ENCODE measurements at regions not wholly inside any gene's neighbourhood (a gene's known extent, or its start where the extent isn't known, plus 50 kb on each side); places are given as distances from the start of the nearest gene placed in this dataset.
A peak's percentile ranks its signal among the peaks of the same experiment; 100 is the strongest.
"Not testable (repeated sequence)": the region's sequence is repeated elsewhere in the genome, so short reads cannot be mapped to it uniquely, and the experiment has no call there.

DNA sequence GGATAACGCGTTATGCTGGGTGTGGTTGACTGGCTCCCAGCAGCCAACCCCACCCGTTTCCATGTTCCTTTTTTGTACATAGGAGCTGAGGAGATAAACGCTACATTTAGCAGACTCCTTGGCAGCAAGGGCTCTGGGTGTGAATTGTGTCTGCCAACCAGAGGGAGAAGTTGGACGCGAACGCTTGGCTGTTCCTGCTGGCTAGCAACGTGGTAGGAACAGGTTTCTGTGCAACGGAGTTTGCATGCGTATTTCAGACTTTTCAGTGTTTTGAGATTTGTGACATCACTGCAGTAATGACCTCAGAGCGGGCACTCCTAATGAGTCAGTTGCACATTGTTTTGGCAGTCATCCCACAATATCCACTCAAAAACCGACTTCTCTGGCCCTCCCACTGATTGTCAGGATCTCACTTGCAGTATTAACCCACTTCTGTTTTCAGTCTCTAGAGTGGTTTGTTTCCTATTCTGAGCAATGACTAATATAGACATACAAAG, 98.7 kb upstream of the RGS1 start:
- DNase-seq (ENCODE audit: low read depth): no peak

DNA sequence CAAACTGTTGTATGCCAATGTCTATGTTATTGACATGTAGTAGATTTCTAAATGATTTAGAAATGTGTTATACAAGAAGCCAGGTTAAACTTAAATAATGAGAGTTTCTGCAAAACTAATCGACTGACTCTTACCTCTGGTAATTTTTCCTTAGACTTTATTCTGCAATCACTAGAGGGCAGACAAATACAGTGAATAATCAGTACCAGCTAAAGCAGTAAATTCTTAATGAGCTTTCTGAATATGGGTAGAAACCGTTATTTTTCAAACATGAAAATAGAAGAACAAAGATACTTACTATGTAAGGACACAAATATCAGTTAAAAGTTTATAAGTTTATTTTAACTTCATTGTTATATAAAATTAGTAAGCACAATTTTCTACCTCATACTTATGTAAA, 97.9 kb upstream of the RGS1 start:
- DNase-seq (ENCODE audit: low read depth): no peak

DNA sequence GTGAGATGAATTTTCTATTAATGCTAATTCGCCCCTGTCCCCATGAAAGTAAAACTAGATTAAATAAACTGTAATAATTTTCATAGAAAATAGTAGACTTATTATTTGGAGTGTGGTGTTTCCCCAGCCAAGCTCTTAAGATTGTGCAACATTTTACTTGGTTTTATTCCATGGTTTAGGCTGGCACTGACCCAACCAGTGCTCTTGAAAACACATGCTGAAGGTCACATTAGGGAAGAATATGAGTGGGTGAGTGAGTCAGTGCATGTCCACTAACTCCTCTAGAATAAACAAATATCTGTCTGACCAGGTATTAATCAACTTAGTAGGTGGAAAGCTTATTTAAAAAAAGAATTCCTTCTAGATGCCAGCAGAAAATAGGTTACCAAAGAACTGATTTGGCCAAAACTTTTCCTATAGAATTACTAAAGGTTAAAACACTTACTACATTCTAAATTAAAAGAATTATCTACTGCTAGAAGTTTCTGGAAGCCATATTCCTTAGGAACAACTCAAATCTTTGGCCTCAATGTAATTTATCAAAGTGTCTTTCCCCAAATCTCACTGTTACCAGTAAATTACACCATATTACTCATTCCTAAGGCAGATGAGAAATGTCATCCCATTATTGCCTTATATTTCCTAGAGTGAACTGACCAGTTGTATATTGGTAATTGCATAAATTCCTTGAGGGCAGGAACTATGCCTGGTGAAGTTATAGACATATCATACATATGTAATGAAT, 89.7 kb upstream of the RGS1 start:
- DNase-seq (ENCODE audit: low read depth): no peak

DNA sequence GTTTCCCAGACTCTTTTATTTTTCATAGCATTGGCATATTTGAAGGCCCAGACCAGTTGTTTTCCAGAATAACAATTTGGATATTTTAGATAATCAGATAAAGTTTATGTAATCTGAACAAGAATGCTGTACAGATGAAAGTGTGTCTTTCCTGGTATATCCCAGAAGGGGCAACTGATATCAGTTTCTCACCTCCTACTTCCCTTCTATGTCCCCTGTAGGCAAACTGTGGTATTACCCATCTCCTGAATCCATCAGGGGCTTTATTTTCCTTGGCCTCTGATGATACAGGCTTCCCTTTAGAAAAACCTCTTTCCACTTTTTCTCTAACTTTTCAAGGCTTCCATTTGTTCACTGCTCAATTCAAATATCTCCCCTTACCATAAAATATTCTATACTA, 87.5 kb upstream of the RGS1 start:
- no peak for DNase-seq (ENCODE audit: low read depth)

DNA sequence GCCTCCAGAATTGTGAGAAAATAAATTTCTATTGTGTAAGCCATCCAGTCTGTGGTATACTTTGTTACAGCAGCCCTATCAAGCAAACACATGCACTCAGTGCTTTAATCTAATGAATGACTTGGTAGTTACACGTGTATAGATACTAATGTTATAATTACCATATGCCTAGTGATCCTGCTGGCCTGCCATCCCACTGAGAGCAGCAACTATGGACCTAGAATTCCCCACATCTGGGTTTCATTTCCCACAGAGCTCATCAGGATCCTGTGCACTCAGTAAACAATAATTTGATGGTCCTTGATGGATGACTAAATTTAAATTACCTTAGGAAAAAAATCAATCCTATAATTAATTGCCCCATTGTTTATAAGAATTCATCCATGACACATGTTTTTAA, 86.5 kb upstream of the RGS1 start:
- no peak for DNase-seq (ENCODE audit: low read depth)

DNA sequence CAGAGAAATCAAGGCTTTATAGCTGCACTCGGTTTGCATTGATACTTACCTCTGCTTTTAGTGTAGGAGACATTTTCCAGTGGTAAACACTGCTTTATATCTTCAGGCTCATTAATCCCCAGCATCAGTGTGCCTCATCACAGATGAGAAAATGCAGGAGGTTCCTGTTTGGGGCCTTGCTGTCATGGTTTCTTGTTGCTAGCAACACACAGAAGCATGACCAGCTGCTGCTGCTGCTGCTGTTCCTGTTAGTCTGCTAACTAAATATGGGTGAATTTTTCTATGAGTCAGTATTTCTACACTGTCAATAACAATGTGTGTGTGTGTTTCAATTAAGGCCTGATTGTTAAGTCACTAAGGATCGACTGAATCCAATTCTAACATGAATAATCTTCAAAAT, 85.8 kb upstream of the RGS1 start:
- peak; percentile 72 for DNase-seq (ENCODE audit: low read depth)

DNA sequence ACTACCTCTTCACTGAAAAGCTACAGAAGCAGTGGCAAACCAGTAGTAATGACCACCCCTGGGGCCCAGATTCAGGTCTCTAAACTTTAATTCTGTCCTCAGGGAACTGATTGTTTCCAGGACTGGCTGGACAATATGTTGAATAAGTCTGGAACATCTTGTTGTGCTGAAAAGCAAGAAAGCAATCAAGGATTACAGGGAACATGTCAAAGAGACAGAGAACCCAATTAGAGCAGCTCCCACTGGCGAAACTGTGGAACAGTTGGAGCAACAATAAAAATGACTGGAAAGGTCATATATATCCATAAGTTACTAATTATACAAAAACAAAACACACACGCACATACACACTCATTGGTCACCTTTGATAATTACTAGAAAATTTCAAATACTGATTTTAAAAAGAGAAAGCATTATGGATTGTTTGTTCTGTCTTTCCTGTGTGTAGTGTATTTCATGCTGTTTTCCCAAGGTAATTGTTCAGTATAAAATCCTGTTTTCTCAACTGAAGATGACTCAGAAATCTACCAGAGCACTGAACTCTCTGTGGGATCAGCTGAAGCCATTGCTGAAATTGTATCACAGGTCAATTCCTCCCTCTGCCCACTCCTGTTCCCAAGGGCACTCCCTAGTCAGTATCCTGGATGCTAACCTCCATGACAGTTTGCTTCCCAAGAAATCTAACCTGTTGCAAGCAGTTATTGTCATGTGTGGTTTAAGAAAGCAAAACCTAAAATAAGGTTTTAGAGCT, 83.6 kb upstream of the RGS1 start:
- DNase-seq (ENCODE audit: low read depth): no peak

DNA sequence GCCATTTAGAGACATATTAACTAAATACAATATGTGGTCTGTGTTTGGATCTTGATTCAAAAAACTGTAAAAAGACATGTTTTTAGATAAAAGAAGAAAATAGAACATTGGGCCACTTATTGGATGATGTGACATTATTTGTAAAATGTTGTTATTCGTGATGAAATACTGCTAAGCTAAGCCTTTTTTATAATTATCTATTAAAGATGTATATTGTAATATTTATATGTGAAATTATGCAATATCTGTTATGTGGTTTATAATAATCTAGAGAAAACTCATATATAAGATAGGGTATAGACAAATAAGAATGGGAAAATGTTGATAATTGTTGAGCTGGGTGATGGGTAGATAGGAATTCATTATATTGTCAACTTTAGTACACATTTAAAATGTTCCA, 82.0 kb upstream of the RGS1 start:
- DNase-seq (ENCODE audit: low read depth): no peak

DNA sequence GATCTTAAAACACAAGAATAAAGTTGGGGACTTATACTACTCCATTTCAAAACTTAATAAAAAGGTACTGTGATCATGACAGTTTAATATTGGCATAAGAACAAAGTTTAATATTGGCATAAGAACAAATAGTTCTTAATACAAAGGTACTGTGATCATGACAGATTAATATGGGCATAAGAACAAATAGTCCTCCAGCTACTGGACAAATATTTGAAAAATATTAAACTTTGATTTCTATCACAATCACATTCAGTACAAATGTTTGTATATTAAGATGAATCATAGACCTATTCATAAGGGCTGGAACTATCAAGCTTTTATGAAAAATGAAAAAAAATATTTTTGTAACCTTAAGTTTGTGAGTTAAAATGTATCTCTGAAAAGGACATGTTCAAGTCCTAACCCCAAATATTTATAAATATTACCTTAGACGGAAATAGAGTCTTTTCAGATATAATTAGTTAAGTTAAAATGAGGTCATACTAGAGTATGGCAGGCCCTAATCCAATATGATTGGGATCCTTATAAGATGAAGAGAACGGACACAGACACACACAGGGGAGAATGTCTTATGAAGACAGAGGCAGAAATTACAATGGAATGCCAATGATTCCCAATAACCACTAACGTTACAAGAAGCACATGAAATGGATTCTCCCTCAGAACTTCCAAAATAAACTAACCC, 79.1 kb upstream of the RGS1 start:
- no peak for DNase-seq (ENCODE audit: low read depth)

DNA sequence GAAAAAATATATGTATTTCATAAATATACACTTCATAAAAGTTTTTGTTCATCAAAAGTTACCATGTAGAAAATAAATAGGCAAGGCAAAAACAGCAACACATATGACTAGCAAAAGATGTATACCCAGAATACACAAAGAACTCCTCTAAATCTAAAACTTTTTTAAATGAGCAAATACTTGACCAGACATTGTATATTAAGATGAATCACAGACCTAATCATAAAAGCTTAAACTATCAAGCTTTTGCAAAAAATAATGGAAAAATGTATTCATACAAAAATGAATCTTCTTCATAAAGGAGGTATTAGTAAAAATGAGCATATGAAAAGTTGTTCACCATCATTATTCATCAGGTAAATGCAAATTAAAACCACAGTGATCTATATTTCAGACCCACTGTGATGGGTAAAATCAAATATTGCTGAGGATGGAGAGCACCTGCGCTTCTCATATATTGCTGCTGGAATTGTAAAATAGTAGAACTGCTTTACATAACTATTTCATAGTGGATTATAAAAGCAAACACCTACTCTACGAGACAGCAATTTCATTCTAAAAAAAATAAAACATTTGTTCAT, 78.3 kb upstream of the RGS1 start:
- DNase-seq (ENCODE audit: low read depth): no peak

DNA sequence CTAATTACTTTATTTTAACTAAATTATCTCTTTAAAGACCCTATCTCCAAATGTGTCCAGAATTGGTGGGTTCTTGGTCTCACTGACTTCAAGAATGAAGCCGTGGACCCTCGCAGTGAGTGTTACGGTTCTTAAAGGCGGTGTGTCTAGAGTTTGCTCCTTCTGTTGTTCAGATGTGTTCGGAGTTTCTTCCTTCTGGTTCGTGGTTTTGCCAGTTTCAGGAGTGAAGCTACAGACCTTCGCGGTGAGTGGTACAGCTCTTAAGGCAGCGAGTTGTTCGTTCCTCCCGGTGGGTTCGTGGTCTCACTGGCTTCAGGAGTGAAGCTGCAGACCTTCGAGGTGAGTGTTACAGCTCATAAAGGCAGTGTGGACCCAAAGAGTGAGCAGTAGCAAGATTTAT, 77.5 kb upstream of the RGS1 start:
- not testable (repeated sequence) for DNase-seq (ENCODE audit: low read depth)

DNA sequence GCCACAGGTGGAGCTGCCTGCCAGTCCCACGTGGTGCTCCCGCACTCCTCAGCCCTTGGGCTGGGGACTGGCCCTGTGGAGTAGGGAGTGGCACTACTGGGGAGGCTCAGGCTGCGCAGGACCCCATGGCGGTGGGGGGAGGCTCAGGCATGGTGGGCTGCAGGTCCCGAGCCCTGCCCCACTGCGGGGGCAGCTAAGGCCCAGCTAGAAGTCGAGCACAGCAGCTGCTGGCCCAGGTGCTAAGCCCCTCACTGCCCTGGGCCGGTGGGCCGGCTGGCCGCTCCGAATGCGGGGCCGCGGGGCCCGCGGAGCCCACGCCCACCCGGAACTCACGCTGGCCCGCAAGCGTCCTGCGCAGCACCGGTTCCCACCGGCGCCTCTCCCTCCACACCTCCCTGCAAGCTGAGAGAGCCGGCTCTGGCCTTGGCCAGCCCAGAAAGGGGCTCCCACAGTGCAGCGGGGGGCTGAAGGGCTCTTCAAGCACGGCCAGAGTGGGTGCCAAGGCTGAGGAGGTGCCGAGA, 76.5 kb upstream of the RGS1 start:
- not testable (repeated sequence) for DNase-seq (ENCODE audit: low read depth)

DNA sequence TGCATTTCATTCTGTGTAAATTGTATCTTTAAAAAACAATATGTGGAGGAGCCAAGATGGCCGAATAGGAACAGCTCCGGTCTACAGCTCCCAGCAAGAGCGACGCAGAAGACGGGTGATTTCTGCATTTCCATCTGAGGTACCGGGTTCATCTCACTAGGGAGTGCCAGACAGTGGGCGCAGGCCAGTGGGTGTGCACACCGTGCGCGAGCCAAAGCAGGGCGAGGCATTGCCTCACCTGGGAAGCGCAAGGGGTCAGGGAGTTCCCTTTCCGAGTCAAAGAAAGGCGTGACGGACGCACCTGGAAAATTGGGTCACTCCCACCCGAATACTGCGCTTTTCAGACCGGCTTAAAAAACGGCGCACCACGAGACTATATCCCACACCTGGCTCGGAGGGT, 75.0 kb upstream of the RGS1 start:
- DNase-seq (ENCODE audit: low read depth): not testable (repeated sequence)

DNA sequence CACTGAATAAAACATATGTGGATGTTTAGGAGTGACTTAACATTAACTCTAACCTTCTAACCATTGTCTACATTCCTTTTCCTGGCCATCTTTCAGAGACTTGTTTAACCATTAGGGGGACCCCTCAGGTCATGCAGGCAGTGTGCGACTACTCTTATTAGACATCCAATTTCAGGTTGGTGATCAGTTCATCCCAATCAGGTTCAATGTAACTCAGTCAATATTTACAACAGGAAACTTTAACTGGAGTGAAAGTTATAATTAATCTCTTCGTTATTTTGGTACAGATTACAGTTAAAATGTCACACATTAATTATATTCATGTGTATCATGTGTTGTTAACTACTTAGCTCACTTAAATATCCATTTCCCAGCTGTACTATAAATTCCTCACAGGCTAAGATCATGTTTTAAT, 68.8 kb upstream of the RGS1 start:
- DNase-seq (ENCODE audit: low read depth): no peak

DNA sequence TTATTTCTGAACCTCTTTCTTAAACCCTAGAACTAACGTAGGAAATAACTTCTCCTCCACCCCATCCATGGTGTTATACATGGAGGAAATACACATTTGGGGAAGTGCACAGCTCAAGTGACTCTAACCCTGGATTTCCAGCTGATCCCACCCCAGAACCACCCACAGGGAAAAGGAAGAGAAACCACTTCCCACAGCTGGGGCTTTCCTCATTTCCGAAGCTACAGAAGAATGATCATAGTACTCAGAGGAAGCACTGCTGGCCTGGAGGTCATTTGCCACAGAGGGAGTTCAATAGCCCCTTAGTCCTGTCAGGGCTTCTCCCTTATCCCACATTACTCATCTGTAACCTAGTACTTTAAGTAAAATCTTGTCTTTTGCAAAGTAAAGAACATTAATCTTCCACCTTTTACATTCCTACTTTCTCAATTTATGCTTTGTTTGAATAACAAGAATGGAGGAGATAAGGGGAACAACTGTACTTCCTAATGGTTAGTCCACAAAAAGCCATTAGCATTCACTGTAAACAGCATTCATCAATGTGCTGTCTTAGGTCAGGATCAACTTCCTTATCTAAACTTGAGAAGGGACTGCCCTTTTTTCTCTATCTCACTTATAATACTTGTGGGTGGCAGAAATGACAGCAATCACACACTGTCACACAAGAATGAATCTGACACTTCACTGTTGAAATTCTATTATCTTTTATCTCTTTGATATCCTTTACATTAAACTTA, 63.0 kb upstream of the RGS1 start:
- no peak for DNase-seq (ENCODE audit: low read depth)

DNA sequence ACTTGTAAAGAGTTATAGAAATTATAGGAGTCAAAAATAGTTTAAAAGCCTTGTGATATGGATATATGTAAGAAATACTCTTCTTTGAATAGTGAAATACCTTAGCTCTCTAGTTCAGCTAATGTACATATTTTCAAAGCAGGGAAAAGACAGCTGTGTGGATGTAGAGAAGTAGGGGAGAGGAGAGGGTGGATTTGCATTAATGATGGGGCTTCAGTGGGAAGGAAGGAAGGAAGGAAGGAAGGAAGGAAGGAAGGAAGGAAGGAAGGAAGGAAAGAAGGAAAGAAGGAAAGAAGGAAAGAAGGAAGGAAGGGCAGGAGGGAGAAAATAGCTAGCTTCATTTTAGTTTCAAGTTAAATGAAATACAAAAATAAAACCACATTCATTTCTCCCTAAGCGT, 62.4 kb upstream of the RGS1 start:
- DNase-seq (ENCODE audit: low read depth): no peak

DNA sequence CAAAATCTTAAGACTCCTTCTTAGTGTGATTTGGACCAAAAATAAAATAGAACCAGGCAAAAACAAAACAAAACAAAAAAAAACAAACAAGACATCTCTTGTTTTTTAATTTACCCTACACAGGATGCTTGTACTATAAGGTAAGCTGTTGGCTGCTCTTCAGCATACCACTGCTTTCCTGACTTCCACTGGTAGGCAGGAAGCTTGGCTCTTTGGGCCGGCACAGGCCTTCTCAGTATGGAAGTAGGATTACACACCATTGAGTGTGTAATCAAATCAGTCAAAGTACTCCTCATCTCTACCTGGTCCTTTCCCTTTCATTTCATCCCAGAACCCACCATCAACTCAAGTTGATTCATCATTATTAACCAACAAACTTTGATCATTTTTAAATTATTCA, 61.9 kb upstream of the RGS1 start:
- no peak for DNase-seq (ENCODE audit: low read depth)

DNA sequence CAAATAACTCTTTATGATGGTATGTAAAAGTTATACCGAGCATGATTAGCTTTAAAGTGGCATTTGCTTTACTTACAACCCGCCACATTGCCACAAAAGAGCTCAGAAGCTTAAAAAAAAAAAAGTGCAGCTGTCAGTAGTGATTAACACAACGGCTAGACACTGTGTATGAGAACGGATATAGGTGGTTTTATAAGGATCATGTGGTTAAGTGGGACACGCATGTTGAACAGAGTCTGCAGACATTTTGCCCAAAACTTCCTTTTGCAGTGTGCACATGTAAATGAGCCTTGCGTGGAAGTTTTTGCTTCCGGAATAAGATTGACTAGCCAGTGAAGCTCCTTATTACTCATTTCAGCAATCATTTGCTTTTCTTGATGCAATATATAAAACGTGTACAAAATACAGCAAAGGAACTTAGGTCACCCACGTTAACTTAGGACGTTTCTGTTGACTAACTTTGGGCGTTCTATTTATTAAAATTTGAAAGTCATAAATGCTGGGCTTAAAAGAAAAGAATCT, 58.7 kb upstream of the RGS1 start:
- no peak for DNase-seq (ENCODE audit: low read depth)

DNA sequence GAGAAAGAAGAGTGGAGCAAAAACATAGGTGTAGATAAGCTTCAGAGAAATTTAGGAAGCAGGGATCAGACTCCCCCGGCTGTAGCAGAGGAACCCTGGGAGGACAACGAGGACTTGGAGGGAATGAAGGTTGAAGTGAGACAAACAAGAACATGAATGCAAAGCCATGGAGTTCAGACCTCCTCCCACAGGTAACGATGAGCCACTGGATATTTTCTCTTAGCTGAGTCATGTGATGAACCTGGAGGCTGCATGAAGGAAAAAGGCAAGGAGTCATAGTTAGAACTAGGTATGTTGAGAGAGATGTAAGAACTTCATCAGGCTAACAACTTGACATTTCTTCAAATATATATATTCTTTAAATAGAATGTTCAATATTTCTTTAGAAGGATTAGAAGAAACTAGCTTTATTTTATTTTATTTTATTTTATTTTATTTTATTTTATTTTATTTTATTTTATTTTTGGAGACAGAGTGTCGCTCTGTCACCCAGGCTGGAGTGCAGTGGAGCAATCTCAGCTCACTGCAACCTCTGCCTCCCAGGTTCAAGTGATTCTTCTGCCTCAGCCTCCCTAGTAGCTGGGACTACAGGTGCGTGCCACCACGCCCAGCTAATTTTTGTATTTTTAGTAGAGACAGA, 57.7 kb upstream of the RGS1 start:
- DNase-seq (ENCODE audit: low read depth): not testable (repeated sequence)

DNA sequence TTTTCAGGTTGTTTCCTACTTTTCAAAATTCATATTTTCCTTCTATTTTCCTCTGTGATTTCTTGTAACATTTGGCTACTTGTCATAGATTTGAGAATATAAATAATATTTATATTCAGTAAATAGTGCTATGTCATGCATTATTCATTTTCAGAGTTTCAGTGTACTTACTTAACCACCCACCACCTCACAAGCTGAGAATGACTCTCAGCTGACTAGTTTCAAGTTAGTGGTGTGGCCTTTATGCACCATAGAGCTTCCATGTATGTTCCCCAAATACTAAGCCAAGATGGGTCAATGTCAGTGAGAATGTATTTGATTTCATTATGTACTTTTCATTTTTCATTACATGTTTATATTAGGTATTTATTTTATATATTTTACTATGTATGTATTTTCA, 56.9 kb upstream of the RGS1 start:
- DNase-seq (ENCODE audit: low read depth): no peak

DNA sequence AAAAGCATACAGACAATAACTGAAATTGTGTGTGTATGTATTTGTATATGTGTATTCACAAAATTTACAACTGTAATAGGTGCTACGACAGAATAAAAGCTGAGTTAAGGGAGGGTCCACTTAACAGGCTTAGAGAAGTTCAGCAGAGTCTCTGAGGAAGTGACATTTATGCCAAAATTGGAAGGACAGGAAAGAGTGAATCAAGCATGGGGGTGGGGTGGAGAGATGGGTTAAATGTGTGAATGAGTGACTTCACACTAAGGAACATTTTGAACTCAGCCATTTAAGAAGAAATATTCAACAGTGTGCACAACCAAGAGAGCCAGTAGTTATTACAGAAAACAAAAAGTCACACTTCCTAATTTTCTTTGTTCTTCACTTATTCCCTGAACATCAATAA, 53.8 kb upstream of the RGS1 start:
- no peak for DNase-seq (ENCODE audit: low read depth)

Measured in forelimb muscle (tissue), 1 donor.